ENCODE measurements at regions not wholly inside any gene's neighbourhood (a gene's known extent, or its start where the extent isn't known, plus 50 kb on each side); places are given as distances from the start of the nearest gene placed in this dataset.

DNA sequence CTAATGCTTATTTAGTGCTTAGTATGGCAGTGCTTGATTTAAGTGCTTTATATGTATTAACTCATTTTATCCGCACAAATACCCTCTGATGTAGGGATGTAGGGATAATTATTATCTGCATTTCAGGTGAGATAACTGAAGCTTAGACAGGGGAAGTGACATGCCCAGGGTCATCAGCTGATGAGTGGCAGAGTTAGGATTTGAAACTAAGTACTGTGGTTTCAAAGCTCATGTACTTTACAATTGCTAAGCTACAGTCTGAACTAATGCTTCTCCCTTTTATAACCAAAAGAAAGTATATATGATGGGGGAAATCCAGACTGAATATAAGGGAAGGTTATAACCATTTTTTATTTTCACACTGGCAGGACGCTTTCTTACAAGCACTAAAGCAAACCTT is 229.6 kb upstream of the NAV3 start:
- Mint-ChIP-seq H3K4me1 (no peaks in the 10 kb centered on the region), H3K27ac (no peak overlapping the region), H3K4me3 (no peak overlapping the region), H3K9me3 (ENCODE audit: insufficient read depth) (no peaks in the 10 kb centered on the region), H3K27me3 (no peaks in the 10 kb centered on the region)
- no peak for DNase-seq
- H4K20me1 ChIP-seq (ENCODE audit: control insufficient read depth, insufficient read depth, low read length, poor library complexity, severe bottlenecking) = no peaks in the 10 kb centered on the region
- H3K79me2 ChIP-seq (ENCODE audit: control insufficient read depth, insufficient read depth, low read length) = no peaks in the 10 kb centered on the region
- H3K4me3 ChIP-seq (ENCODE audit: control extremely low read depth in 1 of 5, extremely low read depth in 1 of 5, insufficient read depth in 1 of 5, low read depth in 2 of 5, low read length in 4 of 5) = no peak overlapping the region
- no CpG with 5 or more reads among the region's 2 CpGs for WGBS (ENCODE audit: insufficient coverage)
- CTCF ChIA-PET = no interaction called here
- no peak overlapping the region for H2AFZ ChIP-seq (ENCODE audit: insufficient read depth, low read depth, low read length, poor library complexity, severe bottlenecking)
- intact Hi-C loops (cut with micrococcal nuclease) = no loop called here
- H3K27ac ChIP-seq (ENCODE audit: low read length in 2 of 2) = no peak overlapping the region
- no peaks in the 10 kb centered on the region for H3K36me3 ChIP-seq (replicated peaks in 1 of 2; ENCODE audit: control extremely low read depth in 1 of 2, control insufficient read depth in 1 of 2, extremely low read depth in 1 of 2, insufficient read depth in 2 of 2, low read length in 1 of 2)
- TF ChIP-seq EZH2 (IDR thresholded peaks at IDR 0.05; ENCODE audit: borderline replicate concordance, insufficient read depth, low read depth, low read length, poor library complexity, severe bottlenecking) = no peak
- TF ChIP-seq, protein P1, sequence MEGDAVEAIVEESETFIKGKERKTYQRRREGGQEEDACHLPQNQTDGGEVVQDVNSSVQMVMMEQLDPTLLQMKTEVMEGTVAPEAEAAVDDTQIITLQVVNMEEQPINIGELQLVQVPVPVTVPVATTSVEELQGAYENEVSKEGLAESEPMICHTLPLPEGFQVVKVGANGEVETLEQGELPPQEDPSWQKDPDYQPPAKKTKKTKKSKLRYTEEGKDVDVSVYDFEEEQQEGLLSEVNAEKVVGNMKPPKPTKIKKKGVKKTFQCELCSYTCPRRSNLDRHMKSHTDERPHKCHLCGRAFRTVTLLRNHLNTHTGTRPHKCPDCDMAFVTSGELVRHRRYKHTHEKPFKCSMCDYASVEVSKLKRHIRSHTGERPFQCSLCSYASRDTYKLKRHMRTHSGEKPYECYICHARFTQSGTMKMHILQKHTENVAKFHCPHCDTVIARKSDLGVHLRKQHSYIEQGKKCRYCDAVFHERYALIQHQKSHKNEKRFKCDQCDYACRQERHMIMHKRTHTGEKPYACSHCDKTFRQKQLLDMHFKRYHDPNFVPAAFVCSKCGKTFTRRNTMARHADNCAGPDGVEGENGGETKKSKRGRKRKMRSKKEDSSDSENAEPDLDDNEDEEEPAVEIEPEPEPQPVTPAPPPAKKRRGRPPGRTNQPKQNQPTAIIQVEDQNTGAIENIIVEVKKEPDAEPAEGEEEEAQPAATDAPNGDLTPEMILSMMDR (IDR thresholded peaks at IDR 0.05) = no peak
- H3K4me2 ChIP-seq (replicated peaks; ENCODE audit: low read depth, low read length, poor library complexity, severe bottlenecking) = no peak overlapping the region
- no peaks in the 10 kb centered on the region for H3K4me1 ChIP-seq (ENCODE audit: control insufficient read depth in 2 of 2, insufficient read depth in 2 of 2, low read length in 2 of 2)
- H3K9ac ChIP-seq (ENCODE audit: low read length) = no peak overlapping the region
- no peaks in the 10 kb centered on the region for H3K9me3 ChIP-seq (ENCODE audit: control extremely low read depth in 1 of 3, control insufficient read depth in 2 of 3, insufficient read depth in 1 of 3, low read length in 2 of 3)
- POLR2A ChIA-PET = no interaction called here
- H3K27me3 ChIP-seq (replicated peaks in 1 of 4; ENCODE audit: control extremely low read depth in 1 of 4, control insufficient read depth in 3 of 4, insufficient read depth in 4 of 4, low read length in 3 of 4) = no peaks in the 10 kb centered on the region
- ATAC-seq (ENCODE audit: low read depth) = no peak

DNA sequence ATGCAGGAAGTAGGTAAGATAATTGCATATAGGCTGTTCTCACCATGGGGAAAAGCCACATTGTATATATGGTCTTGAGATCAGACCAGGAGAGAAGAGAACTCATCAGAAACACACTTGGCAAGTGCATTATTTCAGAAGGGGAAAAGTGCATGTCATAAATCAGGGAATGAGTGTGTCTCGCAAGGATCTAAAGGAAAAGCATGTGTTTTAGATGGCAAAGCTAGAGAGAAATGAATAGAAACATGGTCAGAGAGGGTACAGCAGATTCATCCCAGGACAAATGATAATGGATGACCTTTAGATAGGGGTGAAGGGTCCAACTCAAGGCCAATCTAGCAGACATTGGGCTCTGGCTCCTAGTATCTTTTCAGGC is 230.2 kb upstream of the NAV3 start:
- no peaks in the 10 kb centered on the region for H3K79me2 ChIP-seq (ENCODE audit: control insufficient read depth, insufficient read depth, low read length)
- intact Hi-C loops (cut with micrococcal nuclease) = no loop called here
- no peak overlapping the region for H3K4me3 ChIP-seq (ENCODE audit: control extremely low read depth in 1 of 5, extremely low read depth in 1 of 5, insufficient read depth in 1 of 5, low read depth in 2 of 5, low read length in 4 of 5)
- TF ChIP-seq, protein P1 (IDR thresholded peaks at IDR 0.05) = no peak
- no peak for TF ChIP-seq EZH2 (IDR thresholded peaks at IDR 0.05; ENCODE audit: borderline replicate concordance, insufficient read depth, low read depth, low read length, poor library complexity, severe bottlenecking)
- H3K27ac Mint-ChIP-seq = no peak overlapping the region
- H3K4me3 Mint-ChIP-seq = no peak overlapping the region
- ChIA-PET POLR2A (no interaction called here), CTCF (no interaction called here)
- H3K27me3 Mint-ChIP-seq = no peaks in the 10 kb centered on the region
- no peaks in the 10 kb centered on the region for H4K20me1 ChIP-seq (ENCODE audit: control insufficient read depth, insufficient read depth, low read length, poor library complexity, severe bottlenecking)
- no peak overlapping the region for H3K27ac ChIP-seq (ENCODE audit: low read length in 2 of 2)
- WGBS (ENCODE audit: insufficient coverage) = 100% methylated on average over 1 of the region's 1 CpG
- no peak overlapping the region for H3K4me2 ChIP-seq (replicated peaks; ENCODE audit: low read depth, low read length, poor library complexity, severe bottlenecking)
- H3K9me3 ChIP-seq (ENCODE audit: control extremely low read depth in 1 of 3, control insufficient read depth in 2 of 3, insufficient read depth in 1 of 3, low read length in 2 of 3) = no peaks in the 10 kb centered on the region
- H3K9me3 Mint-ChIP-seq (ENCODE audit: insufficient read depth) = no peaks in the 10 kb centered on the region
- H2AFZ ChIP-seq (ENCODE audit: insufficient read depth, low read depth, low read length, poor library complexity, severe bottlenecking) = no peak overlapping the region
- H3K36me3 ChIP-seq (replicated peaks in 1 of 2; ENCODE audit: control extremely low read depth in 1 of 2, control insufficient read depth in 1 of 2, extremely low read depth in 1 of 2, insufficient read depth in 2 of 2, low read length in 1 of 2) = no peaks in the 10 kb centered on the region
- DNase-seq (no peak), ATAC-seq (ENCODE audit: low read depth) (no peak)
- H3K4me1 ChIP-seq (ENCODE audit: control insufficient read depth in 2 of 2, insufficient read depth in 2 of 2, low read length in 2 of 2) = no peaks in the 10 kb centered on the region
- H3K9ac ChIP-seq (ENCODE audit: low read length) = no peak overlapping the region
- no peaks in the 10 kb centered on the region for H3K27me3 ChIP-seq (replicated peaks in 1 of 4; ENCODE audit: control extremely low read depth in 1 of 4, control insufficient read depth in 3 of 4, insufficient read depth in 4 of 4, low read length in 3 of 4)
- no peaks in the 10 kb centered on the region for H3K4me1 Mint-ChIP-seq
